ENCODE measurements at regions not wholly inside any gene's neighbourhood (a gene's known extent, or its start where the extent isn't known, plus 50 kb on each side); places are given as distances from the start of the nearest gene placed in this dataset.

DNA sequence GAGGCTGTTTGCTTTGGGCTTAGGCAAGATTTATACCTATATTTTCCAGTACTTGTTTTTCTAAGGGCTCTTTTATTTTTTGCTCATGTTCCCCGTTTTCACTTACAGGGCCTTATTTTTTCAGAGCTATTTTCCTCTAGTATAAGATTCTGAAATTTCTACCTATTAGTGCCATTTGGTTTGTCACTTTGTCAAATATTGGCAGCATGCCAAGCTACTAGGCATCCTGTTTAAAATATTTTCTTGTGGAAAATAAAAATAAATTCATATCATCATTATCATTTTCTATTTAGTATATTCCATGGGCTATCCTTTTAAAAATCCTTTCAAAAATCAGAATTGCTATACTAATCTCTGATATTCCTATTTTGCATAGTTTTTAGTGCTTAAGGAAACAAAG, 64.8 kb upstream of the CHST9 start:
- Histone ChIP-seq H3K27ac (ENCODE audit: insufficient read depth, low read length) (no peak overlapping the region), H3K4me1 (ENCODE audit: control insufficient read depth, extremely low read depth, insufficient read depth, low read length) (no peaks in the 10 kb centered on the region), H3K4me3 (replicated peaks in 1 of 4; ENCODE audit: control extremely low read depth in 1 of 4, insufficient read depth in 1 of 4, low read depth in 3 of 4, low read length in 4 of 4) (no peak overlapping the region), H3K9ac (ENCODE audit: insufficient read depth, low read length) (no peak overlapping the region), H3K79me2 (ENCODE audit: control insufficient read depth, insufficient read depth, low read length) (no peaks in the 10 kb centered on the region), H3K9me3 (ENCODE audit: control insufficient read depth, insufficient read depth, low read depth, low read length) (no peaks in the 10 kb centered on the region), H2AFZ (ENCODE audit: low read length) (no peak overlapping the region), H4K20me1 (ENCODE audit: control insufficient read depth, extremely low read depth, insufficient read depth, low read length) (no peaks in the 10 kb centered on the region), H3K27me3 (ENCODE audit: control insufficient read depth, insufficient read depth, low read length) (no peaks in the 10 kb centered on the region), H3K4me2 (ENCODE audit: extremely low read depth, insufficient read depth, low read length) (no peak overlapping the region), H3K36me3 (ENCODE audit: control insufficient read depth, insufficient read depth, low read length) (no peaks in the 10 kb centered on the region)
- TF ChIP-seq, protein P1, sequence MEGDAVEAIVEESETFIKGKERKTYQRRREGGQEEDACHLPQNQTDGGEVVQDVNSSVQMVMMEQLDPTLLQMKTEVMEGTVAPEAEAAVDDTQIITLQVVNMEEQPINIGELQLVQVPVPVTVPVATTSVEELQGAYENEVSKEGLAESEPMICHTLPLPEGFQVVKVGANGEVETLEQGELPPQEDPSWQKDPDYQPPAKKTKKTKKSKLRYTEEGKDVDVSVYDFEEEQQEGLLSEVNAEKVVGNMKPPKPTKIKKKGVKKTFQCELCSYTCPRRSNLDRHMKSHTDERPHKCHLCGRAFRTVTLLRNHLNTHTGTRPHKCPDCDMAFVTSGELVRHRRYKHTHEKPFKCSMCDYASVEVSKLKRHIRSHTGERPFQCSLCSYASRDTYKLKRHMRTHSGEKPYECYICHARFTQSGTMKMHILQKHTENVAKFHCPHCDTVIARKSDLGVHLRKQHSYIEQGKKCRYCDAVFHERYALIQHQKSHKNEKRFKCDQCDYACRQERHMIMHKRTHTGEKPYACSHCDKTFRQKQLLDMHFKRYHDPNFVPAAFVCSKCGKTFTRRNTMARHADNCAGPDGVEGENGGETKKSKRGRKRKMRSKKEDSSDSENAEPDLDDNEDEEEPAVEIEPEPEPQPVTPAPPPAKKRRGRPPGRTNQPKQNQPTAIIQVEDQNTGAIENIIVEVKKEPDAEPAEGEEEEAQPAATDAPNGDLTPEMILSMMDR (conservative IDR thresholded peaks at IDR 0.05 in 1 of 2, IDR thresholded peaks at IDR 0.05 in 1 of 2; ENCODE audit: low read depth in 1 of 2, low read length in 2 of 2) = no peak
- no peak for TF ChIP-seq EZH2 (IDR thresholded peaks at IDR 0.05; ENCODE audit: low read length, missing control alignments)
- no peak for DNase-seq (ENCODE audit: low read depth in 2 of 2)

DNA sequence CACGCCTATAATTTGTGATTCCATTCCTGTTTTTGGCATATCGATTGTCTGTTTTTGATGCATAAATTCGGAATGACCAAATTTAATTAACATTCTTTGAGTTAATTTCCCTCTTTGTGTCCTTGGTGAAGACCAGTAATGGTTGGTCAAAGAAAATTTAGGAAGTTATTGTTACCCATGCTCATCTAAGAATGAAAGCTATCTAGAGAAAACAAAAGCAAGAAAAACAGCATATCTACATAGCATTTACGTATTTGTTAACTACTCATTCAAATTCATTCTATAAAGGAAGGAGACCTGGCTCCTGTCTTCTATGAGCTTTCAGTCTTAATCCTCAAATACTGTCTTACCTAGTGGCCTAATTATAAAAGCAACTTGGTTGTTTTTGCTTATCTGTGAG, 59.2 kb upstream of the CHST9 start:
- no peaks in the 10 kb centered on the region for H3K27me3 ChIP-seq (ENCODE audit: control insufficient read depth, insufficient read depth, low read length)
- no peak overlapping the region for H3K27ac ChIP-seq (ENCODE audit: insufficient read depth, low read length)
- no peak overlapping the region for H2AFZ ChIP-seq (ENCODE audit: low read length)
- DNase-seq (ENCODE audit: low read depth in 2 of 2) = no peak
- H3K4me3 ChIP-seq (replicated peaks in 1 of 4; ENCODE audit: control extremely low read depth in 1 of 4, insufficient read depth in 1 of 4, low read depth in 3 of 4, low read length in 4 of 4) = no peak overlapping the region
- no peak overlapping the region for H3K9ac ChIP-seq (ENCODE audit: insufficient read depth, low read length)
- no peak overlapping the region for H3K4me2 ChIP-seq (ENCODE audit: extremely low read depth, insufficient read depth, low read length)
- no peaks in the 10 kb centered on the region for H3K4me1 ChIP-seq (ENCODE audit: control insufficient read depth, extremely low read depth, insufficient read depth, low read length)
- H3K9me3 ChIP-seq (ENCODE audit: control insufficient read depth, insufficient read depth, low read depth, low read length) = no peaks in the 10 kb centered on the region
- no peaks in the 10 kb centered on the region for H3K36me3 ChIP-seq (ENCODE audit: control insufficient read depth, insufficient read depth, low read length)
- no peaks in the 10 kb centered on the region for H3K79me2 ChIP-seq (ENCODE audit: control insufficient read depth, insufficient read depth, low read length)
- TF ChIP-seq, protein P1 (conservative IDR thresholded peaks at IDR 0.05 in 1 of 2, IDR thresholded peaks at IDR 0.05 in 1 of 2; ENCODE audit: low read depth in 1 of 2, low read length in 2 of 2) = no peak
- TF ChIP-seq EZH2 (IDR thresholded peaks at IDR 0.05; ENCODE audit: low read length, missing control alignments) = no peak
- no peaks in the 10 kb centered on the region for H4K20me1 ChIP-seq (ENCODE audit: control insufficient read depth, extremely low read depth, insufficient read depth, low read length)

DNA sequence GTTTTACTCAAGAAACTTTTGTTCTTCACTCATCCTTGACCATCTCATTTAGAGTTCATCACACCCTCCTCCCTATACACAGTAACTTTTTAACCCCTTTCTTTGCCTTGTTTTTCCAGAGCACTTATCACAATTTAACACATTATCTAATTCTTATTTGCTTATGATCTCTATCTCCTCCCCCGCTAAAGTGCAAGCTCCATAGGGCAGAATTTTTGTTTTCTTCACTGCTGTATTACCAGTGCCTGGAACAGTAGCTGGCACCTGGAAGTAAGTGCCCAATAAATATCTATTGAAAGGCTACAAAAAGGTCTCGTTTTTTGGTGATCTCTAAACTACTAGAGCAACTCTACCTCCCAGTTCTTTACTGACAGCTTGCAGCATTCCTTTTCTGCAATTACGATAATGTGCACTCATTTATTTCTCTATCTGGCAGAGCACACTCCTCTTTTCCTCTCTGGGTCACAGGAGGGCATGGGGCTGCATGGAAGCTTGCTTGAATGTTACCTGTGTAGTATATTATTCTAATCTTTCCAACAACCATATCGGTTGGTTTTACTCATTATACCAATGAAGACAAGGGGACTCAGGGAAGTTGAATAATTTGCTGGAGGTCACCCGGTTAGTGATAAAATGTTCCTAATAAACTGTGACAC, 57.4 kb upstream of the CHST9 start:
- no peak overlapping the region for H3K4me3 ChIP-seq (replicated peaks in 1 of 4; ENCODE audit: control extremely low read depth in 1 of 4, insufficient read depth in 1 of 4, low read depth in 3 of 4, low read length in 4 of 4)
- TF ChIP-seq, protein P1 (conservative IDR thresholded peaks at IDR 0.05 in 1 of 2, IDR thresholded peaks at IDR 0.05 in 1 of 2; ENCODE audit: low read depth in 1 of 2, low read length in 2 of 2) = no peak
- TF ChIP-seq EZH2 (IDR thresholded peaks at IDR 0.05; ENCODE audit: low read length, missing control alignments) = no peak
- no peaks in the 10 kb centered on the region for H3K9me3 ChIP-seq (ENCODE audit: control insufficient read depth, insufficient read depth, low read depth, low read length)
- no peak overlapping the region for H3K27ac ChIP-seq (ENCODE audit: insufficient read depth, low read length)
- H3K36me3 ChIP-seq (ENCODE audit: control insufficient read depth, insufficient read depth, low read length) = no peaks in the 10 kb centered on the region
- H3K4me2 ChIP-seq (ENCODE audit: extremely low read depth, insufficient read depth, low read length) = no peak overlapping the region
- no peaks in the 10 kb centered on the region for H4K20me1 ChIP-seq (ENCODE audit: control insufficient read depth, extremely low read depth, insufficient read depth, low read length)
- H3K79me2 ChIP-seq (ENCODE audit: control insufficient read depth, insufficient read depth, low read length) = no peaks in the 10 kb centered on the region
- H3K9ac ChIP-seq (ENCODE audit: insufficient read depth, low read length) = no peak overlapping the region
- no peaks in the 10 kb centered on the region for H3K4me1 ChIP-seq (ENCODE audit: control insufficient read depth, extremely low read depth, insufficient read depth, low read length)
- no peak for DNase-seq (ENCODE audit: low read depth in 2 of 2)
- no peaks in the 10 kb centered on the region for H3K27me3 ChIP-seq (ENCODE audit: control insufficient read depth, insufficient read depth, low read length)
- H2AFZ ChIP-seq (ENCODE audit: low read length) = no peak overlapping the region

Data from fibroblast of lung (primary cell).